SU-DHL-6 (cell line): ENCODE measurements at regions not wholly inside any gene's neighbourhood (a gene's known extent, or its start where the extent isn't known, plus 50 kb on each side); places are given as distances from the start of the nearest gene placed in this dataset.
A peak's percentile ranks its signal among the peaks of the same experiment; 100 is the strongest.

Experiments
- H2AFZ ChIP-seq: fragments of 200-600 bp; sonication (generic); 2 replicates; pipeline ENCODE4 v1.6.1; 2014; ENCODE audit warnings: low read depth, mild to moderate bottlenecking, moderate library complexity, mixed read lengths, antibody characterized with exemption, low read length; ENCODE audit not compliant: severe bottlenecking
- H3F3A ChIP-seq: fragments of 200-600 bp; shearing (Covaris generic); 2 replicates; pipeline ENCODE4 v1.6.0; 2016; ENCODE audit warnings: antibody characterized with exemption, mild to moderate bottlenecking; ENCODE audit not compliant: insufficient read depth
- H3K27ac ChIP-seq: fragments of 200-600 bp; sonication (generic); 2 replicates; pipeline ENCODE4 v1.5.1; 2016; ENCODE audit warnings: low read depth, mild to moderate bottlenecking, low read length, moderate library complexity, mixed read lengths
- H3K27me3 ChIP-seq: fragments of 200-600 bp; sonication (generic), shearing (Covaris generic); 2 replicates; pipeline ENCODE4 v1.6.0; 2014; ENCODE audit warnings: mild to moderate bottlenecking, low read length
- H3K36me3 ChIP-seq: fragments of 200-600 bp; sonication (generic); 2 replicates; pipeline ENCODE4 v1.6.1; 2014; ENCODE audit warnings: mild to moderate bottlenecking, low read length, mixed read lengths
- H3K4me2 ChIP-seq: fragments of 300-600, 200-600 bp; shearing (Covaris generic), sonication (generic); 2 replicates; pipeline ENCODE4 v1.6.0; 2014; ENCODE audit warnings: low read length, low read depth, mild to moderate bottlenecking; ENCODE audit not compliant: poor library complexity, severe bottlenecking
- H3K4me3 ChIP-seq: fragments of 200-600 bp; sonication (generic); 2 replicates; pipeline ENCODE4 v1.5.1; 2014; ENCODE audit warnings: antibody characterized with exemption, low read length, mild to moderate bottlenecking, mixed read lengths; ENCODE audit not compliant: insufficient read depth, poor library complexity, severe bottlenecking
- H3K79me2 ChIP-seq: fragments of 200-600 bp; sonication (generic); 2 replicates; pipeline ENCODE4 v1.6.1; 2014; ENCODE audit warnings: mild to moderate bottlenecking, low read length, moderate library complexity; ENCODE audit not compliant: insufficient read depth
- H3K9ac ChIP-seq: fragments of 200-600 bp; sonication (generic); 2 replicates; pipeline ENCODE4 v1.7.0; 2014; ENCODE audit warnings: mild to moderate bottlenecking, low read length
- H3K9me2 ChIP-seq: fragments of 200-600 bp; sonication (generic); replicated peaks from 2 replicates; pipeline ENCODE4 v1.6.1; 2014; ENCODE audit warnings: low read length; ENCODE audit not compliant: insufficient read depth
- H3K9me3 ChIP-seq: fragments of 200-600 bp; sonication (generic); 2 replicates; pipeline ENCODE4 v1.6.1; 2014; ENCODE audit warnings: low read length, mixed read lengths; ENCODE audit not compliant: insufficient read depth
- H4K20me1 ChIP-seq: fragments of 200-600 bp; sonication (generic); 2 replicates; pipeline ENCODE4 v1.6.1; 2014; ENCODE audit warnings: low read depth, mild to moderate bottlenecking, antibody characterized with exemption, low read length, moderate library complexity, mixed read lengths
- EZH2phosphoT487 ChIP-seq: fragments of 200-600 bp; sonication (generic), shearing (Covaris generic); conservative IDR thresholded peaks from 2 replicates; pipeline ENCODE4 v1.6.1; 2018; ENCODE audit warnings: mild to moderate bottlenecking, antibody characterized with exemption, low read length, moderate library complexity, mixed read lengths
- TF ChIP-seq, protein P1 (sequence below): fragments of 200-600 bp; sonication (generic); IDR thresholded peaks from one replicate; pipeline ENCODE4 v1.5.1; 2017; ENCODE audit warnings: antibody characterized with exemption, mild to moderate bottlenecking, low read length, moderate library complexity; ENCODE audit not compliant: insufficient read depth, poor library complexity, severe bottlenecking

DNA sequence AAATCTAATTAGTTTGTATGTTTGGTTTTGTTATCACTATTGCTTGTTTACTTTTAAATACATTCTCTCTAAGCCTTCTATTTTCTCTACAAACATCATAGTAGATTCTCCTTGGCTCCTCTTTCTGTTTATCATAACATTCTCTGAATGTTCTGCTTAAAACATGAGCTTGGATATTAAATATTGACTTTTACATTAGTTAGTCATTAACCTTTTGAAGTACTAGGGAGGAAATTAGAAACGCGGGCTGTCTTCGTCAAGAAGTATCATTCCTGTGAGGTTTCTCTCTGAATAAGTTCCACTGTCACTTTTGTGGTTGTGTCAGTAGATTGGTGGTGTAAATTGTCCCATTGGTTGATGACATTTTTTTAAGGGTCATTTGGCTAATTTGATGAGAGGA, 821.5 kb downstream of the EFNA5 start:
- Histone ChIP-seq H4K20me1 (no peaks in the 10 kb centered on the region), H3K9me2 (no peaks in the 10 kb centered on the region), H2AFZ (no peak overlapping the region), H3K9ac (no peak overlapping the region), H3K4me3 (no peak overlapping the region), H3K9me3 (no peaks in the 10 kb centered on the region), H3F3A (no peaks in the 10 kb centered on the region), H3K4me2 (no peak overlapping the region), H3K79me2 (no peaks in the 10 kb centered on the region), H3K27ac (no peak overlapping the region), H3K36me3 (no peaks in the 10 kb centered on the region), H3K27me3 (no peaks in the 10 kb centered on the region)
- TF ChIP-seq, protein P1, sequence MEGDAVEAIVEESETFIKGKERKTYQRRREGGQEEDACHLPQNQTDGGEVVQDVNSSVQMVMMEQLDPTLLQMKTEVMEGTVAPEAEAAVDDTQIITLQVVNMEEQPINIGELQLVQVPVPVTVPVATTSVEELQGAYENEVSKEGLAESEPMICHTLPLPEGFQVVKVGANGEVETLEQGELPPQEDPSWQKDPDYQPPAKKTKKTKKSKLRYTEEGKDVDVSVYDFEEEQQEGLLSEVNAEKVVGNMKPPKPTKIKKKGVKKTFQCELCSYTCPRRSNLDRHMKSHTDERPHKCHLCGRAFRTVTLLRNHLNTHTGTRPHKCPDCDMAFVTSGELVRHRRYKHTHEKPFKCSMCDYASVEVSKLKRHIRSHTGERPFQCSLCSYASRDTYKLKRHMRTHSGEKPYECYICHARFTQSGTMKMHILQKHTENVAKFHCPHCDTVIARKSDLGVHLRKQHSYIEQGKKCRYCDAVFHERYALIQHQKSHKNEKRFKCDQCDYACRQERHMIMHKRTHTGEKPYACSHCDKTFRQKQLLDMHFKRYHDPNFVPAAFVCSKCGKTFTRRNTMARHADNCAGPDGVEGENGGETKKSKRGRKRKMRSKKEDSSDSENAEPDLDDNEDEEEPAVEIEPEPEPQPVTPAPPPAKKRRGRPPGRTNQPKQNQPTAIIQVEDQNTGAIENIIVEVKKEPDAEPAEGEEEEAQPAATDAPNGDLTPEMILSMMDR = no peak
- no peak for TF ChIP-seq EZH2phosphoT487

DNA sequence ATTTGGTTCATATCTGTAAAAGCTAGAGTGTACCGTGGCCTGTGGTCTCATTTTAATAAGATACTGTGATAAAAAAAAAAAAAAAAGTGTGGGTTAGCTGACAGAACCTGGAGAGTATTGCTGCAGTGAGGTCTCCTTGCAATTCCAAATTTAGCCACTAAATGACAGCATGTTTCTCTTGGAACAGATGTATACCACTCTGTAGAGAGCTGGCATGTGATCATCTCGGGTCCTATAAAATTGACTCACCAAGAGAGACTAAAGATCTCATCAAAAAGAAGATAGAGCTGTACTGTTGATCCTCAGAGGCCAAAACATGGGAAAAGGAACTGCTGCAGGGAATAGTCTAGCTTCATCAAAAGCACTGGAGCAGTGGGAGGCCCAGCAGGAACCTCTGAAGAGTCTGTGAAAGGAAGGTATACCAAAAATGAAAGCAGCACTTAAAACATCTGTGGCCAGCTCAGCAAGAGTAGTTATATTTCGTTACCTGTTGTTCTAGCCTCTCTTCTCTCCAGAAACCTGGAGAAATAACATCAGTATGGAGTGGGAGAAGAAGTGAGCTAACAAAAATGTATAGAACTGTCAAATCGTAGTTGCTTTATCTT, 826.8 kb downstream of the EFNA5 start:
- H3K9me3 ChIP-seq = no peaks in the 10 kb centered on the region
- H2AFZ ChIP-seq = peak overlapping the region; percentile 53
- no peak overlapping the region for H3K4me2 ChIP-seq
- H4K20me1 ChIP-seq = no peaks in the 10 kb centered on the region
- no peak overlapping the region for H3K27ac ChIP-seq
- H3F3A ChIP-seq = no peaks in the 10 kb centered on the region
- no peak overlapping the region for H3K9ac ChIP-seq
- no peaks in the 10 kb centered on the region for H3K27me3 ChIP-seq
- no peaks in the 10 kb centered on the region for H3K36me3 ChIP-seq
- no peak for TF ChIP-seq EZH2phosphoT487
- TF ChIP-seq, protein P1 = no peak
- H3K9me2 ChIP-seq = no peaks in the 10 kb centered on the region
- no peaks in the 10 kb centered on the region for H3K79me2 ChIP-seq
- no peak overlapping the region for H3K4me3 ChIP-seq

DNA sequence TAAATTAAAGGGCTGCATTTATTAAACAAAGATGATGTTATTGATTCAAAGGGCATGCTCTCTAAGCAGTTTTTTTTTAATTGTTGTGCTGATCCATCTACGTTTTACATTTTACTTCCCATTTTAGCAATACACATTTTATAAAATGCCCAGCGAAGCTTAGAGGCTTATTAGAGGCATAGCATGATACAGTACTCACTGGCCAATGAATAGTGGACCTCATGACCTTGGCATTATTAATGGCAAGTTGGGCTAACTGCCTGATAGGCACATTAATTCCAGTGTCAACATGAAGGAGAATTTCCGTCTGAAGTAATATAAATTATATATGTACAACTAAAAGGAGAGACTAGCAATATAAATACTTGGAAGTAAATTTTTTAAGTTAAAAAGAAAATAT, 837.2 kb downstream of the EFNA5 start:
- no peak for TF ChIP-seq EZH2phosphoT487
- TF ChIP-seq, protein P1 = no peak

More for the DNA sequence above, 837.2 kb downstream of the EFNA5 start:
- no peak overlapping the region for H3K27ac ChIP-seq
- H4K20me1 ChIP-seq = no peaks in the 10 kb centered on the region
- no peaks in the 10 kb centered on the region for H3K27me3 ChIP-seq
- no peaks in the 10 kb centered on the region for H3K9me2 ChIP-seq
- no peaks in the 10 kb centered on the region for H3K79me2 ChIP-seq
- no peak overlapping the region for H2AFZ ChIP-seq
- H3K4me3 ChIP-seq = no peak overlapping the region
- H3K36me3 ChIP-seq = no peaks in the 10 kb centered on the region
- H3K9me3 ChIP-seq = no peaks in the 10 kb centered on the region
- H3K4me2 ChIP-seq = no peak overlapping the region
- H3F3A ChIP-seq = no peaks in the 10 kb centered on the region
- H3K9ac ChIP-seq = no peak overlapping the region
